CD1c-positive myeloid dendritic cell (primary cell): ENCODE measurements at regions not wholly inside any gene's neighbourhood (a gene's known extent, or its start where the extent isn't known, plus 50 kb on each side); places are given as distances from the start of the nearest gene placed in this dataset.
"Not testable (repeated sequence)": the region's sequence is repeated elsewhere in the genome, so short reads cannot be mapped to it uniquely, and the experiment has no call there.

Experiments used
- DNase-seq: peaks from one replicate; pipeline ENCODE4 v3.0.0-alpha.2; 2016; ENCODE audit errors: extremely low spot score

- DNase-seq: no peak
Observed at GRCh38 chr6:169406804-169407203, 153.2 kb upstream of the THBS2 start.

DNA sequence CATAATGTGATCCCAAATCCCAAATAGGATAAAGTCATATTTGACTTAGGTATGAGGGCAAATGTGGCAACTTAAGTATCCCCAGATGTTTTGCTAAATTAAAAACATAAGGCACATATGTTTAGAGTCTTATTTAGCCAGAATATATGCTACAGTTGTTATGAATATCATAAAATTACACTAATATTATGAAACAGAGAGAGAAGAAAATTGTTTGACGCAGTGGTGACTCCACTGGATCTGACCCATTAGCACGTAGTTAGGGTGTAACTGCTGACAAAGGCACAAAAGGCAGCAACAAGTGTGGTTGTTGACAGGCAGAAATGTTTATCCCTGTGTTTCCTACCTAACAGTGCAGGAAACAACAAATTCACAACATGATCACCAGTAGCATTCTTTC lies 152.4 kb upstream of the THBS2 start:
- no peak for DNase-seq

DNA sequence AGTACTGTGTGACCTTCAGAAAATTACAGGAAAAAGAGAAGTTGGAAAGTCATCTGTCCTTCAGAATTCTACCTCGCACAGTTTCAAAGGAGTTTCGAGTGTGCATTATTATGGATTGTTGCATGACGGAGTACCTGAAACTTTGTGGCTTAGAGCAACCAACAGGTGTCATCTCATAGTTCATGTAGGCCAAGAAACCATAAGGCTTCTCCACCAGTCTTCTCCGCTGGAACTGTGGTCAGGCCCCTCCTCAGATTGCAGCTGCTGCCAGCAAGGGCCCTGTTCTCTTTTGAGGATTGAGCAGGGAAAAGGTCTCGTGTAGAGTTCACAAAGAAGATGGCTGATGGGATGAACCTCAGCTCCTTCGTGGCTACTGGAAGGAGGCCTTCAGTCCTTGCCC lies 151.2 kb upstream of the THBS2 start:
- DNase-seq: no peak

GRCh38 chr6:169398342-169399105 lies 144.9 kb upstream of the THBS2 start:
- no peak for DNase-seq

GRCh38 chr6:169397684-169398083 lies 144.0 kb upstream of the THBS2 start:
- no peak for DNase-seq

DNA sequence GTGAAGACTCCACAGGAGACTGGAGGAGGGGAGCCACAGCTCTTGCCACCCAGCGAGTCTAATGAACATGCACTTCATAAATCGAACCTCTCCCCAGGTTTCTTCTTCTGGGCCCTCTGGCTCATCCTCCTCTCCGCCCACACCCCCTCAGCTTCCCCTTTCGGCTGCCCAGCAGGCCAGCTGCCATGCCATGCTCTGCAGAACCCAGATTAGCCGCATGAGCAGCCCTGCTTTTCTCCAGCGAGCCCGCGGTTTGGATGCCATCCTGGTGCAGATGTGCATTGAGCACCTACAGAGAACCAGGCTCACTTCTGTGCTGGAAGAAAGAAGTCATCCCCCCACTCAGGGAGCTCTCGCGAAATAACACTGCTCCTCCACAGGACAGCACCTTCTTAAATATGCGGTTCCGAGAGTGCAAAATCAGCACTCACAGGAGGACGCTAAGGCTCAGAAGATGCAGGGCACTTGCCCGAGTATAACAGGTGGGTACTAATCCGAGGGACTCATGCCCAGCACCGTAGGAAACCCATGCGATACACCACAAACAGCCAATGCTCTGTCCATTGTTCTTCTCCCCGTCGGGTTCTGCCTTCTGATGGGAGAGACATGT lies 143.0 kb upstream of the THBS2 start:
- DNase-seq: no peak

DNA sequence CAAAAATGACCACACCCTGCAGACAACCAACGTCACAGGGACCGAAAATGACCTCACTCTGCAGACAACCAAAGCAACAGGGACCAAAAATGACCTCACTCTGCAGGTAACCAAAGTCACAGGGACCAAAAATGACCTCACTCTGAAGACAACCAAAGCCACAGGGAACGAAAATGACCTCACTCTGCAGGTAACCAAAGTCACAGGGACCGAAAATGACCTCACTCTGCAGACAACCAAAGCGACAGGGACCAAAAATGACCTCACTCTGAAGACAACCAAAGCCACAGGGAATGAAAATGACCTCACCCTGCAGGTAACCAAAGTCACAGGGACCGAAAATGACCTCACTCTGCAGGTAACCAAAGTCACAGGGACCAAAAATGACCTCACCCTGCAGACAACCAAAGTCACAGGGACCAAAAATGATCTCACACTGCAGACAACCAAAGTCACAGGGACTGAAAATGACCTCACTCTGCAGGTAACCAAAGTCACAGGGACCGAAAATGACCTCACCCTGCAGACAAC lies 142.4 kb upstream of the THBS2 start:
- DNase-seq: not testable (repeated sequence)

DNA sequence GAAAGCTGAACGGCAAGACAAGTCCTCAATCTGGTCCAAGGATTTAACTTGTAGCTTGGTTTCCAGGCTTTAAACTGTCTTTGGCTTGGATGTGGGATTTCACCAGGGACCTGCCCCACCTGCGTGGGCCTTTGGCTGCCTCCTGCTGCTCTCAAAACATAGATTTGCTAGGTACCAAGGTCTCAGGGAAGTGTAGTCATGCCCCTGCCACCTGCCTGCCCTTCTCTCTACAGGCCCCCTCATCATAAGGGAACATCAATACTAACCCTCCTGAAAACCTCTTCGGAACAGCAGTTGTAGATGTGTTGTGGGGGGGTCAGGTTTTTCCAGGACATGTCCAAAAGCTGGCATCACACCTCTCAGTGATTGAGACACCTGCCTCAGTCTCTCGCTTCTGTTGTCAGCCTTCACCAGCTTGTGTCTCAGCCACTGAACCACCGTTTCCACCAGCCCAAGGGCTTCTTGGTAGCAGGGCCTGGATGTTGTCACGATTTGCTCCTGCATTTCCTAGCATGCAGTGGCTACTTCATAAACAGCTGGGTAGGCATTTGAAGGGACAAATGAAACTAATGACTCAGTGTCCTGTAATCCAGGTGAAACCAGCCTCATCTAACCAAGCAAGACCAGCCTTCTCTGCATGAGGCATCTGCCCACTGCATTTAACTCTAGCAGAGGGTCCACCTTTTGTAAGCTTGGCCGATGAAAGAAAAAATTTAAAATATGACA lies 141.6 kb upstream of the THBS2 start:
- DNase-seq: no peak

- DNase-seq: no peak
Observed at GRCh38 chr6:169393753-169394152, 140.1 kb upstream of the THBS2 start.

- no peak for DNase-seq
Observed at GRCh38 chr6:169391473-169392071, 137.9 kb upstream of the THBS2 start.

GRCh38 chr6:169388395-169389166 lies 134.9 kb upstream of the THBS2 start:
- DNase-seq: no peak

GRCh38 chr6:169387809-169388383 lies 134.2 kb upstream of the THBS2 start:
- no peak for DNase-seq

DNA sequence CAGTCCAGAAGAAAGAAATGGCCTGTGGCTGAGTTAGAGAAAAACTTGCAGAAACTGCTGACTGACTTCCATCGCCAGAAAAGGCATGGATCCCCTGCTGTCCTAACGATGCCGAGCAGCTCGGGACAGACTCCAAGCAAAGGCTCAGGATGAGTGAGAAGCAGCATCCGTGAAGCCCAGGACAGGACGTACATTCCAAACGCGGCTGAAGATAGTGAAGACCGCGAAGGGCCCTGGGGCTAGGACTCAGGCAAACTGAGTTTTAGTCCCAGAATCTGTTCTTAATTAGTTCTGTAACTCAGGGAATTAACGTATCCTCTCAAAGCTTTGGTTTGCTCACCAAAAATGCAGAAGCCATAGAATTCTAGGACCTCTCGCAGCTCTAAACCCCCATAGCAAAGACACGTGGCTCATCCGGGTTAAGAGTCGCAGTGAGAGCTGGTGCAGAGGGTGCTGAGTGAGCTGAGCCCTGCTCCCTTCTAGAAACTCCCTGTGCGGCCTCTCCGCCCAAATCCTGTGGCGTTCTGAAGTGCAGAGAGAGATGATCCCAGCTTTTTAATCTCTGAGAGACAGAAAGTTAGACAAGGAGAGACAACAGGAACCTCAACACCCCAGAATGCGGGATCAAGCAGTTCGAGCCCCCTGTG lies 132.9 kb upstream of the THBS2 start:
- DNase-seq: no peak

- no peak for DNase-seq
Observed at GRCh38 chr6:169385237-169385880, 131.7 kb upstream of the THBS2 start.

- DNase-seq: no peak
Observed at GRCh38 chr6:169384291-169384690, 130.6 kb upstream of the THBS2 start.

DNA sequence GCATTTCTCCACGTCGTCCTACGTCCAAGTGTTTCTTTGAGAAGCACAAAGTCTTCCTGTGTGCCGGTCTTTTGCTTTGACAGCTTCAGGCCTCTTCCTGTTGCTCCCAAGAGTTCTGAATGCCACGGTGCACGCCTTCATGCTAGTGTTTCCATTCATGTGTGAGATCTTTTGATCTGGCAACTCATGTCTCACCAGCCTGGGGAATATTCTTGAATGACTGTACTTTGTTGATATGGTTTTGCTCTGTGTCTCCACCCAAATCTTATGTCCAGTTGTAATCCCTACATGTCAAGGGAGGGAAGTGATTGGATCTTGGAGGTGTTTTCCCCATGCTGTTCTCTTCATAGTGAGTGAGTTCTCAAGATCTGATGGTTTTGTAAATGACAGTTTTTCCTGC lies 129.6 kb upstream of the THBS2 start:
- DNase-seq: no peak

DNA sequence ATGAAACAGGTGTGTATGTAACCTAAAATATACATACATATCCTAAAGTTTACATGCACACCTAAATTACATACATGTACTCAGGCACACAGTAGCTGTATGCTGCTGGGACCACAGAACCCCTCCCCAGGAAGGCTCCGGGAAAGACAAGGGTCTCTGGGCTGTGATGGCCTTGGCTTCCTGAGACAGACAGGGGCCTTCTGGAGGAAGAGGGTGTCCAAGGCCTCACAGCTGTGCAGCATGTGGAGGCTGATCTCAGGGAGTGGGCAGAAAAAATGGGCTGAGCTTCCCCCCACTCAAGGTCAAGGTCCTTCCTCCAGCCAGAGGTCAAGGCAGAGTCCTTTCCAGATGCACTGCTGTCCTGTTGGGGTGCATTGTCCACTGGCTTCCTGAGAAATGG lies 129.1 kb upstream of the THBS2 start:
- no peak for DNase-seq

GRCh38 chr6:169381988-169382387 lies 128.3 kb upstream of the THBS2 start:
- DNase-seq: no peak

GRCh38 chr6:169380493-169380892 lies 126.8 kb upstream of the THBS2 start:
- DNase-seq: no peak

- DNase-seq: no peak
Observed at GRCh38 chr6:169379495-169380070, 125.9 kb upstream of the THBS2 start.
